GM12873 (cell line): ENCODE measurements at regions not wholly inside any gene's neighbourhood (a gene's known extent, or its start where the extent isn't known, plus 50 kb on each side); places are given as distances from the start of the nearest gene placed in this dataset.

Experiments used
- CTCF ChIP-seq: IDR thresholded peaks from 2 replicates; pipeline ENCODE4 v1.5.1; 2012; ENCODE audit warnings: low read depth, mild to moderate bottlenecking, moderate library complexity, low read length, control low read depth; ENCODE audit not compliant: insufficient read depth; ENCODE audit errors: missing control alignments

- TF ChIP-seq CTCF: no peak
Measured at GRCh38 chr10:3942937-3943489, 158.0 kb upstream of the KLF6 start.

- TF ChIP-seq CTCF: no peak
Measured at GRCh38 chr10:3941676-3942075, 156.7 kb upstream of the KLF6 start.

GRCh38 chr10:3936422-3937040, 151.5 kb upstream of the KLF6 start:
- no peak for TF ChIP-seq CTCF

GRCh38 chr10:3935933-3936359, 150.9 kb upstream of the KLF6 start:
- no peak for TF ChIP-seq CTCF

- TF ChIP-seq CTCF: no peak
Measured at GRCh38 chr10:3935141-3935540, 150.1 kb upstream of the KLF6 start.

- no peak for TF ChIP-seq CTCF
Measured at GRCh38 chr10:3933733-3934132, 148.7 kb upstream of the KLF6 start.

- no peak for TF ChIP-seq CTCF
Measured at GRCh38 chr10:3932597-3933375, 147.8 kb upstream of the KLF6 start.
